ENCODE measurements at regions not wholly inside any gene's neighbourhood (a gene's known extent, or its start where the extent isn't known, plus 50 kb on each side); places are given as distances from the start of the nearest gene placed in this dataset.

DNA sequence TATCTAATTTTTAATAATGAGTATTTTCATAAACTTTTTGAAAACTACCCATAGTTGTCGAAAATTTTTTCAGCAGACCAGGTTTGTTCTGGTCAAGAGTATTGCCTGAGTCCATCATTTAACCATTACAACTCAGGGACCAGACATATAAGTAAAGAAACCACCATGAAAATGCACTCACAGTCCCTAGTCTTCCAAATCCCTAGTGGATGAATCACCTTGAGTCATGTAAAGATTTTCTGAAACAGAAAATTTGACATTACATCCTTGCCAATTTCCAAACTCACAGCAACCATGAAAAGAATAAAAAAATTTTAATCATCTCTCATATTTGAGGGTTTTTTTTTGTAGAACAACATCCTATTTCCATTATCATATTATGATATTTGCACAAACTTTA lies 1337.5 kb upstream of the CDH8 start:
- Mint-ChIP-seq H3K36me3 (ENCODE audit: low read depth) (no peaks in the 10 kb centered on the region), H3K9me3 (peaks cover 9% of the 10 kb centered on the region), H3K4me3 (no peak overlapping the region), H3K27me3 (ENCODE audit: low read depth) (no peaks in the 10 kb centered on the region), H3K4me1 (no peaks in the 10 kb centered on the region), H3K27ac (no peak overlapping the region)
- TF ChIP-seq CTCF (IDR thresholded peaks at IDR 0.05; ENCODE audit: unreplicated experiment in 3 of 3), result no peak

DNA sequence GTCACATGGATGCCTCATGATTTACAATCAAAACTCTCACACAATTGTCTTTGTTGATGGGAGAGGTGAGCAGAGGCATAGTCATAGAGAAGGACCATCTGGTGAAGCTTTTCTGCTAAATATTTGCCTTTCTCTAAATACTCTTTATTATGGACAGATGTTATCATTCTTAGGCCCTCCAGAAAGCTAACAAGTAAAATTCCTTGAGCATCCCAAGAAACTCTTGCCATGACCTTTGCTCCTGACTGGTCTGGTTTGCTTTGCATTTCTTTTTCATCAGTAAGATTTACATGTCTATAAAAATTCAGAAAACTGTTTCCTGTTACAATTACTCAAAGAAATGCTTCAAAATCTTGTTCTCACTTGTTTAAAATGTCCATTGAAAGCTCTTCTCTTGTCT lies 1336.6 kb upstream of the CDH8 start:
- no peak for TF ChIP-seq CTCF (IDR thresholded peaks at IDR 0.05; ENCODE audit: unreplicated experiment in 3 of 3)
- peaks cover 9% of the 10 kb centered on the region for H3K9me3 Mint-ChIP-seq
- peak overlapping the region in 1 of 3 experiments; percentile 65 for H3K27ac Mint-ChIP-seq
- H3K4me1 Mint-ChIP-seq, result no peaks in the 10 kb centered on the region
- no peaks in the 10 kb centered on the region for H3K27me3 Mint-ChIP-seq (ENCODE audit: low read depth)
- no peaks in the 10 kb centered on the region for H3K36me3 Mint-ChIP-seq (ENCODE audit: low read depth)
- H3K4me3 Mint-ChIP-seq, result no peak overlapping the region

DNA sequence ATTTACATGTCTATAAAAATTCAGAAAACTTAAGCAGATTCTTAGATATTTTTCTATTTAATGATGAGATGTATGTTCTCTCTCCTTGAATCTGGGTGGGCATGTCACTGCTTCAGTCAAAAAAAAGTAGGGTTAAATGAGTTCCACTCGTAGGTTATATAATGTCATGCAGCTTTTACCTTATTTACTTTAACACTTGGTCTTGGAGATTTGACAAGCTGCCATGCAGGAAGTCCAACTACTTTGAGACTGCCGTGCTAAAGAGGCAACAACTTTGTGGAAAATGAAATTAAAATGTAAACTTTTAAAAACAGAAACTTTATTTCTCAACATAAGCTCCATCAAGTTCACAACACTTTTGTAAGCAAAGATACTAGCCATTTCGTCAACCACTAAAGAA lies 1336.0 kb upstream of the CDH8 start:
- peak overlapping the region in 1 of 3 experiments; percentile 39 for H3K27ac Mint-ChIP-seq
- no peaks in the 10 kb centered on the region for H3K4me1 Mint-ChIP-seq
- no peaks in the 10 kb centered on the region for H3K36me3 Mint-ChIP-seq (ENCODE audit: low read depth)
- TF ChIP-seq CTCF (IDR thresholded peaks at IDR 0.05; ENCODE audit: unreplicated experiment in 3 of 3), result no peak
- H3K27me3 Mint-ChIP-seq (ENCODE audit: low read depth), result no peaks in the 10 kb centered on the region
- no peak overlapping the region for H3K4me3 Mint-ChIP-seq
- H3K9me3 Mint-ChIP-seq, result peaks cover 9% of the 10 kb centered on the region

GRCh38 chr16:63365649-63366304 lies 1329.5 kb upstream of the CDH8 start:
- no peaks in the 10 kb centered on the region for H3K4me1 Mint-ChIP-seq
- no peaks in the 10 kb centered on the region for H3K27me3 Mint-ChIP-seq (ENCODE audit: low read depth)
- no peaks in the 10 kb centered on the region for H3K36me3 Mint-ChIP-seq (ENCODE audit: low read depth)
- no peak for TF ChIP-seq CTCF (IDR thresholded peaks at IDR 0.05; ENCODE audit: unreplicated experiment in 3 of 3)
- H3K4me3 Mint-ChIP-seq, result no peak overlapping the region
- no peaks in the 10 kb centered on the region for H3K9me3 Mint-ChIP-seq
- H3K27ac Mint-ChIP-seq, result peak overlapping the region in 2 of 3 experiments; percentile 12 to 18

- no peak overlapping the region for H3K27ac Mint-ChIP-seq
- H3K4me1 Mint-ChIP-seq, result no peaks in the 10 kb centered on the region
- H3K9me3 Mint-ChIP-seq, result no peaks in the 10 kb centered on the region
- no peak for TF ChIP-seq CTCF (IDR thresholded peaks at IDR 0.05; ENCODE audit: unreplicated experiment in 3 of 3)
- no peak overlapping the region for H3K4me3 Mint-ChIP-seq
- H3K36me3 Mint-ChIP-seq (ENCODE audit: low read depth), result no peaks in the 10 kb centered on the region
- H3K27me3 Mint-ChIP-seq (ENCODE audit: low read depth), result no peaks in the 10 kb centered on the region
Measured at GRCh38 chr16:63363738-63364137, 1327.5 kb upstream of the CDH8 start.

GRCh38 chr16:63361032-63361624 lies 1324.9 kb upstream of the CDH8 start:
- H3K27ac Mint-ChIP-seq, result no peak overlapping the region
- peak; percentile 85 to 89 (median 88) for TF ChIP-seq CTCF (IDR thresholded peaks at IDR 0.05; ENCODE audit: unreplicated experiment in 3 of 3)
- no peaks in the 10 kb centered on the region for H3K27me3 Mint-ChIP-seq (ENCODE audit: low read depth)
- no peaks in the 10 kb centered on the region for H3K9me3 Mint-ChIP-seq
- no peaks in the 10 kb centered on the region for H3K36me3 Mint-ChIP-seq (ENCODE audit: low read depth)
- H3K4me1 Mint-ChIP-seq, result no peaks in the 10 kb centered on the region
- no peak overlapping the region for H3K4me3 Mint-ChIP-seq

All from nephron (organoid).